Keratinocyte (primary cell): ENCODE measurements at regions not wholly inside any gene's neighbourhood (a gene's known extent, or its start where the extent isn't known, plus 50 kb on each side); places are given as distances from the start of the nearest gene placed in this dataset.

Source experiments
- CTCF ChIP-seq, 3 experiments: IDR thresholded peaks in 1 of 3; conservative IDR thresholded peaks in 1 of 3; optimal IDR thresholded peaks in 1 of 3; 2 replicates in 2 of 3; 3 replicates in 1 of 3; pipeline versions ENCODE3 to v1.5.1; 2011; ENCODE audit warnings: low read length in 3 of 3, mild to moderate bottlenecking in 3 of 3, moderate library complexity in 2 of 3, control low read depth in 1 of 3, inconsistent platforms in 1 of 3; ENCODE audit not compliant: insufficient read depth in 2 of 3; ENCODE audit errors: extremely low read depth in 1 of 3
- EZH2 ChIP-seq: IDR thresholded peaks from one replicate; pipeline ENCODE4 v1.6.1; 2012; ENCODE audit warnings: inconsistent platforms, mild to moderate bottlenecking, low read length, moderate library complexity

- TF ChIP-seq CTCF (optimal IDR thresholded peaks at IDR 0.05 in 1 of 3, IDR thresholded peaks at IDR 0.05 in 1 of 3, conservative IDR thresholded peaks at IDR 0.05 in 1 of 3; ENCODE audit: extremely low read depth in 1 of 3, insufficient read depth in 2 of 3, low read length in 3 of 3) (no peak), EZH2 (no peak)
Observed at GRCh38 chr18:76688724-76689472, 133.5 kb upstream of the ZNF236 start.
